ENCODE measurements at regions not wholly inside any gene's neighbourhood (a gene's known extent, or its start where the extent isn't known, plus 50 kb on each side); places are given as distances from the start of the nearest gene placed in this dataset.

DNA sequence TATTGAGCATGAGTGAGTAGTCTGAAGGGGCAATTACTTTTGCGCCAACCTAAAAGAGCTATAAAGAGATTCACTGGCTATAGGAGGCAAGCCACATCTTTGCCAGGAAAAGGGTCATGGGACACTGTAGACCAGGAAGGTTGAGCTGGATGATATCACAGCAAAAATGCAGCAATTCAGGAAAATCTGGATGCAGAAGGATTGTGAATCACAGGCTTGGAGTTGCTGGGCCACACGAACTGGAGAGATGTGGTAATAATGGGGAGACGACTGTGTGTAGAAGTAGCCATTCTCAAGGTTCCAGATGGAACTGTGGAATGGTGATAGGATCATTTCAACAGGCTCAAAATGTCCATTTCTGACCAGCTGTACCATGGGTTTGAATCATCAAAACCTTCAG, 151.4 kb upstream of the DAAM1 start:
- ChIA-PET RAD21 (ENCODE audit: unreplicated experiment) (interaction anchor here (0.6 kb wide), 1 partner anchor 620 kb away, joined by 3 read pairs; no protein-coding TSS in a partner anchor), POLR2A (no interaction called here), CTCF (interaction anchor here (0.9 to 1.6 kb wide), 4 partner anchors 12 to 540 kb away, joined by 3 to 6 read pairs (median 4); no protein-coding TSS in a partner anchor), SMC1A (ENCODE audit: uncharacterized antibody, unreplicated experiment) (interaction anchor here (0.8 to 1.4 kb wide), 3 partner anchors 11 to 87 kb away, joined by 3 to 4 read pairs (median 3); no protein-coding TSS in a partner anchor)
- Histone ChIP-seq H3K4me3 (no peak overlapping the region), H3K9me3 (replicated peaks; ENCODE audit: control insufficient read depth, insufficient read depth, low read length) (no peaks in the 10 kb centered on the region), H3K79me2 (ENCODE audit: control insufficient read depth, insufficient read depth, low read length) (no peaks in the 10 kb centered on the region), H3K4me1 (ENCODE audit: control insufficient read depth, insufficient read depth, low read length) (no peaks in the 10 kb centered on the region), H3K27me3 (replicated peaks in 1 of 2; ENCODE audit: control insufficient read depth in 2 of 2, insufficient read depth in 2 of 2, low read length in 1 of 2) (no peaks in the 10 kb centered on the region), H3K9ac (ENCODE audit: control insufficient read depth, insufficient read depth, low read length) (no peak overlapping the region), H4K20me1 (ENCODE audit: control insufficient read depth, insufficient read depth) (no peaks in the 10 kb centered on the region), H3K36me3 (ENCODE audit: control insufficient read depth in 2 of 2, insufficient read depth in 2 of 2, low read length in 1 of 2) (no peaks in the 10 kb centered on the region), H2AFZ (ENCODE audit: control insufficient read depth, low read depth, low read length) (no peak overlapping the region), H3K27ac (ENCODE audit: control insufficient read depth, insufficient read depth) (no peak overlapping the region), H3K4me2 (ENCODE audit: control insufficient read depth, insufficient read depth) (no peak overlapping the region)
- in situ Hi-C loops (cut with MboI) (no loop called here), intact Hi-C loops (cut with micrococcal nuclease; ENCODE audit: unreplicated experiment) (no loop called here)
- no TSS peak for BruUV-seq (replicated peaks)
- DNase-seq (ENCODE audit: low read depth, low spot score) (no peak), FAIRE-seq (no peak), ATAC-seq (no peak)
- WGBS (ENCODE audit: insufficient coverage, insufficient replicate concordance, low lambda C conversion rate, missing lambda C conversion rate), result 33% methylated on average over 3 of the region's 3 CpGs
- TF ChIP-seq TCF3 (IDR thresholded peaks at IDR 0.05; ENCODE audit: borderline replicate concordance, insufficient read depth, low read depth, low read length) (no peak), NR2C1 (IDR thresholded peaks at IDR 0.05) (no peak), RB1 (IDR thresholded peaks at IDR 0.05; ENCODE audit: borderline replicate concordance) (no peak), YY1 (IDR thresholded peaks at IDR 0.05; ENCODE audit: low read depth, low read length) (no peak), SUPT20H (IDR thresholded peaks at IDR 0.05; ENCODE audit: borderline replicate concordance, control insufficient read depth, low read depth, low read length) (no peak), MTA3 (IDR thresholded peaks at IDR 0.05; ENCODE audit: borderline replicate concordance, low read length) (no peak)
- TF ChIP-seq, protein P1, sequence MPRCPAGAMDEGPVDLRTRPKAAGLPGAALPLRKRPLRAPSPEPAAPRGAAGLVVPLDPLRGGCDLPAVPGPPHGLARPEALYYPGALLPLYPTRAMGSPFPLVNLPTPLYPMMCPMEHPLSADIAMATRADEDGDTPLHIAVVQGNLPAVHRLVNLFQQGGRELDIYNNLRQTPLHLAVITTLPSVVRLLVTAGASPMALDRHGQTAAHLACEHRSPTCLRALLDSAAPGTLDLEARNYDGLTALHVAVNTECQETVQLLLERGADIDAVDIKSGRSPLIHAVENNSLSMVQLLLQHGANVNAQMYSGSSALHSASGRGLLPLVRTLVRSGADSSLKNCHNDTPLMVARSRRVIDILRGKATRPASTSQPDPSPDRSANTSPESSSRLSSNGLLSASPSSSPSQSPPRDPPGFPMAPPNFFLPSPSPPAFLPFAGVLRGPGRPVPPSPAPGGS (IDR thresholded peaks at IDR 0.05; ENCODE audit: borderline replicate concordance, insufficient read depth, low read depth, low read length, poor library complexity, severe bottlenecking), result no peak

Data from GM12878 (cell line).